ENCODE measurements at regions not wholly inside any gene's neighbourhood (a gene's known extent, or its start where the extent isn't known, plus 50 kb on each side); places are given as distances from the start of the nearest gene placed in this dataset.

- no peak for TF ChIP-seq CTCF (conservative IDR thresholded peaks at IDR 0.05 in 1 of 2, IDR thresholded peaks at IDR 0.05 in 1 of 2; ENCODE audit: low read depth in 1 of 2, low read length in 2 of 2)
- TF ChIP-seq EZH2 (IDR thresholded peaks at IDR 0.05; ENCODE audit: low read length, missing control alignments) = no peak
Observed at GRCh38 chr2:239769554-239770245, 255.4 kb downstream of the NDUFA10 start.
